ENCODE measurements at regions not wholly inside any gene's neighbourhood (a gene's known extent, or its start where the extent isn't known, plus 50 kb on each side); places are given as distances from the start of the nearest gene placed in this dataset.

DNA sequence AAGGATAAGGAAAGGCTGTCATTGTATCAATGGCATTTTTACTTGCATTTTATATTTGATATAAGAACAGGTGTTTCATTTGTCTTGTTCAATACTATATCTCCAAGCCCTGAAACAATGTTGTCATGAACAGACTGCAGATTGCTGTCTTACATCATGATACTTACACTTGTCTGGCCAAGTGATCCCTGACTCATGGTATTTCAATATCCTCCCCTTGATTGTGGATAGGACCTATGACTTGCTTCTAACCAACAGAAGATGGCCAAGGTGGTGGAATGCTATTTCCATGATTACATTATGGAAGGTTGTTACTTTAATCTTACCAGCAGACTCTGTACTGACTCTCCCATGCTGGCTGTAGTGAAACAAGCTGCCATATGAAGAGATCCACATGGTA lies 471.1 kb downstream of the CCDC85A start:
- Histone ChIP-seq H3K4me2 (no peak overlapping the region), H3K4me1 (ENCODE audit: control insufficient read depth in 1 of 2, insufficient read depth in 2 of 2, low read depth in 1 of 2, low read length in 1 of 2) (no peaks in the 10 kb centered on the region), H3K9me2 (no peaks in the 10 kb centered on the region), H2AFZ (ENCODE audit: low read depth) (no peak overlapping the region), H3F3A (replicated peaks; ENCODE audit: insufficient read depth) (peaks cover 7% of the 10 kb centered on the region), H3K27me3 (ENCODE audit: insufficient read depth) (no peaks in the 10 kb centered on the region), H3K27ac (ENCODE audit: low read depth in 2 of 2, low read length in 1 of 2) (no peak overlapping the region), H3K4me3 (ENCODE audit: low read depth in 2 of 2, low read length in 1 of 2) (no peak overlapping the region), H3K9me3 (no peaks in the 10 kb centered on the region), H3K79me2 (ENCODE audit: insufficient read depth) (peaks cover 23% of the 10 kb centered on the region), H3K36me3 (replicated peaks in 1 of 2; ENCODE audit: control insufficient read depth in 1 of 2, insufficient read depth in 2 of 2, low read length in 1 of 2) (peaks cover 0 to 42% of the 10 kb centered on the region in 2 experiments), H3K9ac (no peak overlapping the region), H4K20me1 (ENCODE audit: insufficient read depth) (no peaks in the 10 kb centered on the region)
- no peak for DNase-seq
- TF ChIP-seq YY1 (IDR thresholded peaks at IDR 0.05; ENCODE audit: low read depth) (no peak), ELF1 (IDR thresholded peaks at IDR 0.05) (no peak), MXI1 (IDR thresholded peaks at IDR 0.05; ENCODE audit: low read depth, low read length) (no peak), JUND (IDR thresholded peaks at IDR 0.05) (no peak), GABPA (IDR thresholded peaks at IDR 0.05; ENCODE audit: low read depth) (no peak), TCF12 (IDR thresholded peaks at IDR 0.05) (no peak), TAF1 (IDR thresholded peaks at IDR 0.05; ENCODE audit: borderline replicate concordance, low read depth, low read length) (no peak), CHD2 (IDR thresholded peaks at IDR 0.05; ENCODE audit: low read length, partially characterized antibody) (no peak), FOXM1 (IDR thresholded peaks at IDR 0.05; ENCODE audit: low read depth) (no peak), USF1 (IDR thresholded peaks at IDR 0.05; ENCODE audit: borderline replicate concordance, low read depth) (no peak), RXRA (IDR thresholded peaks at IDR 0.05; ENCODE audit: borderline replicate concordance, low read depth) (no peak), MEF2A (IDR thresholded peaks at IDR 0.05; ENCODE audit: borderline replicate concordance, low read depth) (no peak)
- ChIA-PET CTCF (no interaction called here), POLR2A (no interaction called here)

DNA sequence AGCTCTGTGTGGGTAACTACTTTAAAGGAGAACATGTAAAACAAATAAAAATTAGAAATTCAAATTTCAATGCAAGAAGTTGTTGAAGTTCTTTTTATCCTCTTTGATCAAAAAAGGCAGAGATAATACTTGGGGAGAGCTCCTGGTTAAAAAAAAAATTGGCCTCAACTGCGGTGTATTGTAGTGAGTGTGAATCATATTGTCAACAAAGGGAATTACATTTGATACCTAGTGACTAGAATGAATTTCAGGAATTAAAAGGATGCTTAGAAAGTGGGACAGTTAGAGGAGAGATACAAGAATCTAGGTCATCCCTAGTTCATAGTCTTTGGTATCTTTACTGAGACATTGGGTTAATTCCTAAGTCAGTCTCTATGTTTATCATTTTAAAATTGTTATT lies 473.0 kb downstream of the CCDC85A start:
- H4K20me1 ChIP-seq (ENCODE audit: insufficient read depth) = no peaks in the 10 kb centered on the region
- H3K79me2 ChIP-seq (ENCODE audit: insufficient read depth) = peaks cover 12% of the 10 kb centered on the region; the same call in 1 of the 2 replicates
- POLR2A ChIA-PET = no interaction called here
- H3K27ac ChIP-seq (ENCODE audit: low read depth in 2 of 2, low read length in 1 of 2) = no peak overlapping the region
- H3F3A ChIP-seq (replicated peaks; ENCODE audit: insufficient read depth) = peaks cover 7% of the 10 kb centered on the region
- H3K9me3 ChIP-seq = no peaks in the 10 kb centered on the region
- H3K9me2 ChIP-seq = no peaks in the 10 kb centered on the region
- no peak for DNase-seq
- no peaks in the 10 kb centered on the region for H3K27me3 ChIP-seq (ENCODE audit: insufficient read depth)
- no peaks in the 10 kb centered on the region for H3K4me1 ChIP-seq (ENCODE audit: control insufficient read depth in 1 of 2, insufficient read depth in 2 of 2, low read depth in 1 of 2, low read length in 1 of 2)
- H2AFZ ChIP-seq (ENCODE audit: low read depth) = no peak overlapping the region
- H3K9ac ChIP-seq = no peak overlapping the region
- no peak for TF ChIP-seq JUND (IDR thresholded peaks at IDR 0.05)
- no peak for TF ChIP-seq MEF2A (IDR thresholded peaks at IDR 0.05; ENCODE audit: borderline replicate concordance, low read depth)
- no peak for TF ChIP-seq CTCF (IDR thresholded peaks at IDR 0.05)
- TF ChIP-seq CHD2 (IDR thresholded peaks at IDR 0.05; ENCODE audit: low read length, partially characterized antibody) = no peak
- no peak for TF ChIP-seq GATA2 (CRISPR knock-in tag; IDR thresholded peaks at IDR 0.05)
- TF ChIP-seq SIN3A (IDR thresholded peaks at IDR 0.05; ENCODE audit: borderline replicate concordance, low read depth, low read length) = no peak
- TF ChIP-seq TEAD4 (IDR thresholded peaks at IDR 0.05; ENCODE audit: borderline replicate concordance, insufficient read depth) = no peak
- TF ChIP-seq RCOR1 (IDR thresholded peaks at IDR 0.05; ENCODE audit: low read length) = no peak
- no peak for TF ChIP-seq GABPA (IDR thresholded peaks at IDR 0.05; ENCODE audit: low read depth)
- TF ChIP-seq PBX3 (IDR thresholded peaks at IDR 0.05) = no peak
- no peak for TF ChIP-seq YY1 (IDR thresholded peaks at IDR 0.05; ENCODE audit: low read depth)
- no peak for TF ChIP-seq USF1 (IDR thresholded peaks at IDR 0.05; ENCODE audit: borderline replicate concordance, low read depth)
- TF ChIP-seq TCF12 (IDR thresholded peaks at IDR 0.05) = no peak
- no peak for TF ChIP-seq TAF1 (IDR thresholded peaks at IDR 0.05; ENCODE audit: borderline replicate concordance, low read depth, low read length)
- TF ChIP-seq RXRA (IDR thresholded peaks at IDR 0.05; ENCODE audit: borderline replicate concordance, low read depth) = no peak
- TF ChIP-seq REST (IDR thresholded peaks at IDR 0.05; ENCODE audit: low read depth, low read length) = no peak
- H3K4me2 ChIP-seq = no peak overlapping the region
- H3K36me3 ChIP-seq (replicated peaks in 1 of 2; ENCODE audit: control insufficient read depth in 1 of 2, insufficient read depth in 2 of 2, low read length in 1 of 2) = peaks cover 0 to 35% of the 10 kb centered on the region in 2 experiments
- no peak overlapping the region for H3K4me3 ChIP-seq (ENCODE audit: low read depth in 2 of 2, low read length in 1 of 2)
- CTCF ChIA-PET = interaction anchor here (1.5 kb wide), 1 partner anchor 11 kb away, joined by 5 read pairs; no protein-coding TSS in a partner anchor
- 55% methylated on average over 1 of the region's 1 CpG for WGBS (ENCODE audit: low lambda C conversion rate)
